ENCODE measurements at regions not wholly inside any gene's neighbourhood (a gene's known extent, or its start where the extent isn't known, plus 50 kb on each side); places are given as distances from the start of the nearest gene placed in this dataset.

- TF ChIP-seq EP300 (IDR thresholded peaks at IDR 0.05; ENCODE audit: borderline replicate concordance in 1 of 2, low read depth in 2 of 2, low read length in 2 of 2) (no peak), CTCF (IDR thresholded peaks at IDR 0.05; ENCODE audit: control extremely low read depth in 1 of 3, insufficient read depth in 1 of 3, low read depth in 1 of 3, low read length in 3 of 3) (no peak), ATF3 (IDR thresholded peaks at IDR 0.05; ENCODE audit: insufficient read depth, low read depth, low read length) (no peak), TEAD4 (IDR thresholded peaks at IDR 0.05; ENCODE audit: low read depth, low read length) (no peak), SUZ12 (IDR thresholded peaks at IDR 0.05; ENCODE audit: low read length) (no peak), CBX5 (IDR thresholded peaks at IDR 0.05; ENCODE audit: low read depth, low read length) (no peak), POLR2AphosphoS5 (IDR thresholded peaks at IDR 0.05; ENCODE audit: low read depth, low read length) (no peak), MAFK (IDR thresholded peaks at IDR 0.05; ENCODE audit: low read depth, low read length) (no peak), USF2 (IDR thresholded peaks at IDR 0.05; ENCODE audit: low read length) (no peak), EZH2 (IDR thresholded peaks at IDR 0.05; ENCODE audit: low read depth, low read length, severe bottlenecking) (no peak), POLR2A (IDR thresholded peaks at IDR 0.05; ENCODE audit: control extremely low read depth in 1 of 2, low read depth in 2 of 2, low read length in 2 of 2) (no peak), MAX (IDR thresholded peaks at IDR 0.05) (no peak)
These were observed 193.9 kb upstream of the AGR3 start for GRCh38 chr7:17075601-17076255.
